Stimulated activated CD4-positive, alpha-beta T cell treated with anti-CD3 and anti-CD28 coated beads, Interleukin-12 subunit alpha, Interleukin-12 subunit beta, amount 100 ng/mL, for 24 hours (primary cell): ENCODE measurements at regions not wholly inside any gene's neighbourhood (a gene's known extent, or its start where the extent isn't known, plus 50 kb on each side); places are given as distances from the start of the nearest gene placed in this dataset.
"Not testable (repeated sequence)": the region's sequence is repeated elsewhere in the genome, so short reads cannot be mapped to it uniquely, and the experiment has no call there.

Experiments used
- DNase-seq, 2 experiments: peaks; one replicate each; pipeline ENCODE4 v3.0.0-alpha.2; 2020; ENCODE audit warnings: low read depth in 2 of 2

- DNase-seq: no peak
These were observed 996.7 kb upstream of the TMPRSS15 start for GRCh38 chr21:19400223-19400770.

GRCh38 chr21:19402870-19403269 lies 999.3 kb upstream of the TMPRSS15 start:
- DNase-seq: no peak

GRCh38 chr21:19405326-19405725 lies 1001.7 kb upstream of the TMPRSS15 start:
- DNase-seq: no peak

GRCh38 chr21:19420565-19420964 lies 1017.0 kb upstream of the TMPRSS15 start:
- no peak for DNase-seq

- DNase-seq: no peak
These were observed 1030.0 kb upstream of the TMPRSS15 start for GRCh38 chr21:19433623-19434022.

GRCh38 chr21:19440792-19441655 lies 1037.4 kb upstream of the TMPRSS15 start:
- no peak for DNase-seq

- no peak for DNase-seq
These were observed 1054.7 kb upstream of the TMPRSS15 start for GRCh38 chr21:19458295-19458694.

GRCh38 chr21:19461481-19462205 lies 1058.1 kb upstream of the TMPRSS15 start:
- DNase-seq: no peak

GRCh38 chr21:19463966-19464365 lies 1060.4 kb upstream of the TMPRSS15 start:
- no peak for DNase-seq

- no peak for DNase-seq
These were observed 1065.6 kb upstream of the TMPRSS15 start for GRCh38 chr21:19468991-19469715.

GRCh38 chr21:19475525-19475924 lies 1071.9 kb upstream of the TMPRSS15 start:
- no peak for DNase-seq

GRCh38 chr21:19489930-19490329 lies 1086.3 kb upstream of the TMPRSS15 start:
- DNase-seq: no peak

GRCh38 chr21:19490481-19490880 lies 1086.9 kb upstream of the TMPRSS15 start:
- no peak for DNase-seq

- not testable (repeated sequence) for DNase-seq
These were observed 1090.1 kb upstream of the TMPRSS15 start for GRCh38 chr21:19493437-19494241.

- DNase-seq: no peak
These were observed 1097.5 kb upstream of the TMPRSS15 start for GRCh38 chr21:19501115-19501514.

- DNase-seq: no peak
These were observed 1104.2 kb upstream of the TMPRSS15 start for GRCh38 chr21:19507682-19508260.

- no peak for DNase-seq
These were observed 1104.9 kb upstream of the TMPRSS15 start for GRCh38 chr21:19508442-19508841.

GRCh38 chr21:19508844-19509243 lies 1105.3 kb upstream of the TMPRSS15 start:
- DNase-seq: no peak

- no peak for DNase-seq
These were observed 1106.5 kb upstream of the TMPRSS15 start for GRCh38 chr21:19510057-19510456.

- DNase-seq: no peak
These were observed 1107.1 kb upstream of the TMPRSS15 start for GRCh38 chr21:19510653-19511052.

- no peak for DNase-seq
These were observed 1118.8 kb upstream of the TMPRSS15 start for GRCh38 chr21:19522381-19522780.
